Transverse colon (tissue), 3 donors: ENCODE measurements at regions not wholly inside any gene's neighbourhood (a gene's known extent, or its start where the extent isn't known, plus 50 kb on each side); places are given as distances from the start of the nearest gene placed in this dataset.

Experiments used
- EP300 ChIP-seq: sonication (generic); formaldehyde crosslinking; IDR thresholded peaks from one replicate; pipeline ENCODE4 v1.6.1; 2017; ENCODE audit warnings: antibody characterized with exemption, low read depth
- POLR2A ChIP-seq: fragments of 450-650 bp; IDR thresholded peaks from one replicate; pipeline ENCODE4 v1.6.1; 2016; ENCODE audit warnings: antibody characterized with exemption, mild to moderate bottlenecking, moderate library complexity
- TF ChIP-seq, protein P1 (sequence below), 5 experiments: fragments of 200-600 bp in 3 of 5; fragments of 450-650 bp in 2 of 5; sonication (generic) in 3 of 5; IDR thresholded peaks; 1 replicate in 2 of 5; 2 replicates in 3 of 5; pipeline ENCODE4 v1.5.1; 2016 to 2017; ENCODE audit warnings: antibody characterized with exemption in 5 of 5, inconsistent platforms in 3 of 5, mild to moderate bottlenecking in 2 of 5, moderate library complexity in 1 of 5

DNA sequence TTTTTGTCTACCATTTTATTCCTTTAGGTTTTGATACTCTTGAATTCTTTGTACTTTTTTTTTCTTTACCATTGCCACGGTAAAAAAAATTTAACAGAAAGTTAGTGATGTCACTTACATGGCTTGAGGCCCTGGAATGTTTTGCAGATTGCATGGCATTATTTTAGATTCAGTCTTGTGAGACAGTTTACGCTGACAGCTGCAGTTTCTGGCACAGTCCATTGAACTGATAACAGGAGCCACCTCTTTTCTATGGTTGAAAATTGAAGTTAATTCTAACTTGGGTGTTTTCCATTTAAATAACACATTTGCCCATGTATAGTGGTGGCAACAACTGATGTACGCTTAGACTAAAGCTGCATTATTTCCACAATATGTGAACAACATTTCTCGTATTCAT is 1028.5 kb downstream of the CDH18 start:
- TF ChIP-seq, protein P1, sequence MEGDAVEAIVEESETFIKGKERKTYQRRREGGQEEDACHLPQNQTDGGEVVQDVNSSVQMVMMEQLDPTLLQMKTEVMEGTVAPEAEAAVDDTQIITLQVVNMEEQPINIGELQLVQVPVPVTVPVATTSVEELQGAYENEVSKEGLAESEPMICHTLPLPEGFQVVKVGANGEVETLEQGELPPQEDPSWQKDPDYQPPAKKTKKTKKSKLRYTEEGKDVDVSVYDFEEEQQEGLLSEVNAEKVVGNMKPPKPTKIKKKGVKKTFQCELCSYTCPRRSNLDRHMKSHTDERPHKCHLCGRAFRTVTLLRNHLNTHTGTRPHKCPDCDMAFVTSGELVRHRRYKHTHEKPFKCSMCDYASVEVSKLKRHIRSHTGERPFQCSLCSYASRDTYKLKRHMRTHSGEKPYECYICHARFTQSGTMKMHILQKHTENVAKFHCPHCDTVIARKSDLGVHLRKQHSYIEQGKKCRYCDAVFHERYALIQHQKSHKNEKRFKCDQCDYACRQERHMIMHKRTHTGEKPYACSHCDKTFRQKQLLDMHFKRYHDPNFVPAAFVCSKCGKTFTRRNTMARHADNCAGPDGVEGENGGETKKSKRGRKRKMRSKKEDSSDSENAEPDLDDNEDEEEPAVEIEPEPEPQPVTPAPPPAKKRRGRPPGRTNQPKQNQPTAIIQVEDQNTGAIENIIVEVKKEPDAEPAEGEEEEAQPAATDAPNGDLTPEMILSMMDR (IDR thresholded peaks at IDR 0.05): no peak
- TF ChIP-seq EP300 (no peak), POLR2A (no peak)
